Sigmoid colon (tissue), 6 donors: ENCODE measurements at regions not wholly inside any gene's neighbourhood (a gene's known extent, or its start where the extent isn't known, plus 50 kb on each side); places are given as distances from the start of the nearest gene placed in this dataset.
"Not testable (repeated sequence)": the region's sequence is repeated elsewhere in the genome, so short reads cannot be mapped to it uniquely, and the experiment has no call there.

ENCODE experiments used
- DNase-seq: peaks from one replicate; pipeline ENCODE4 v3.0.0-alpha.2; 2019
- H3K27ac ChIP-seq, 4 donors: fragments of 200-600 bp; sonication (generic); one replicate each; pipeline ENCODE4 v1.5.1; 2016 to 2019; ENCODE audit warnings: mild to moderate bottlenecking in 1 of 4
- H3K27me3 ChIP-seq, 3 donors: fragments of 200-600 bp; sonication (generic); one replicate each; pipeline ENCODE4 v1.5.1; 2019; ENCODE audit warnings: mild to moderate bottlenecking in 1 of 3
- H3K36me3 ChIP-seq, 4 donors: fragments of 200-600 bp; sonication (generic); one replicate each; pipeline ENCODE4 v1.5.1; 2016 to 2019
- H3K4me1 ChIP-seq, 4 donors: fragments of 200-600 bp; sonication (generic); one replicate each; pipeline ENCODE4 v1.5.1; 2017 to 2019
- H3K4me3 ChIP-seq, 4 donors: fragments of 200-600 bp; sonication (generic); one replicate each; pipeline ENCODE4 v1.5.1; 2017 to 2019; ENCODE audit warnings: mild to moderate bottlenecking in 2 of 4, moderate library complexity in 1 of 4
- H3K9me3 ChIP-seq, 4 donors: fragments of 200-600 bp in 3 of 4; sonication (generic) in 3 of 4; one replicate each; pipeline versions ENCODE4 v1.5.1 to v1.6.1; 2013 to 2019
- EP300 ChIP-seq, 4 donors: sonication (generic); formaldehyde crosslinking; IDR thresholded peaks; one replicate each; pipeline ENCODE4 v1.6.1; 2017; ENCODE audit warnings: antibody characterized with exemption in 4 of 4
- POLR2A ChIP-seq, 2 donors: fragments of 450-650 bp; IDR thresholded peaks; one replicate each; pipeline ENCODE4 v1.6.1; 2016; ENCODE audit warnings: antibody characterized with exemption in 2 of 2, mild to moderate bottlenecking in 2 of 2, moderate library complexity in 2 of 2
- POLR2AphosphoS5 ChIP-seq, 4 donors: sonication (generic); formaldehyde crosslinking; IDR thresholded peaks; one replicate each; pipeline ENCODE4 v1.6.1; 2017; ENCODE audit warnings: antibody characterized with exemption in 4 of 4
- WGBS, 2 donors: extraction: QIAGEN DNeasy Blood & Tissue Kit; methylation state at CpG; one replicate each; pipeline ENCODE4 v1.1.7; 2013; 5-methylcytosine and 5-hydroxymethylcytosine counted together
- intact Hi-C: fragments of 100-400 bp; cut with DNase I; formaldehyde crosslinking; loops from one replicate; pipeline ENCODE4 v1.15.1; 2023
- TF ChIP-seq, protein P1 (sequence below), 4 experiments: fragments of 450-650 bp in 3 of 4; fragments of 200-600 bp in 1 of 4; IDR thresholded peaks; one replicate each; pipeline ENCODE4 v1.5.1; 2016 to 2019; ENCODE audit warnings: antibody characterized with exemption in 4 of 4, mild to moderate bottlenecking in 3 of 4, moderate library complexity in 2 of 4
- donor health status: healthy with polysubstance abuse.
- donor health status: healthy.

GRCh38 chr7:32738390-32738789 is 153.2 kb downstream of the KBTBD2 start:
- H3K4me1 ChIP-seq, H3K27me3 ChIP-seq, H3K36me3 ChIP-seq, DNase-seq, intact Hi-C loops, H3K9me3 ChIP-seq, H3K4me3 ChIP-seq, H3K27ac ChIP-seq: not testable (repeated sequence)
- 92 to 95% methylated on average over 3 of the region's 3 CpGs for WGBS, 2 donors

DNA sequence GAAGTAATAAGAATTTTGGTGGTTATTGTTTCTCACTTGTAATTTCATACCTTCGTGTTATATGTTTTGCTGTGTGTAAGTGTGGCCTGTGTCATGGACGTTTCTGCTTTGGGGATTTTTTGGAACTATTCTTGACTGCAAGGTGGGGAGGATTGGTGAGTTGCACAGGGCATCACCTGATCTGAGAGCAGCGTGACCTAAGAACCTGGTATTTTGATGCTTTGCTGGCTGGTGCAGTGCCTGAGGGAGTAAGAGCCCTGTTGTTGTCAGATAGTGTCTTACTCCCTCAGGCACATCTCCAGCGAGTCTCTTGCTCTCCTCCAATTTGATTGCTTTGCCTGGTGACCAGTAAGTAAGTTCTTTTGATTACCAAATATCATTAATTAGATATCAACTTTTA is 158.8 kb downstream of the KBTBD2 start:
- H3K4me1 ChIP-seq, H3K36me3 ChIP-seq, H3K27ac ChIP-seq, intact Hi-C loops, H3K9me3 ChIP-seq, H3K4me3 ChIP-seq, H3K27me3 ChIP-seq, DNase-seq: not testable (repeated sequence)
- WGBS, 2 donors = 91% methylated on average over 4 of the region's 4 CpGs

- not testable (repeated sequence) for H3K9me3 ChIP-seq, H3K4me1 ChIP-seq, H3K36me3 ChIP-seq, H3K27me3 ChIP-seq, H3K27ac ChIP-seq, DNase-seq
- WGBS, 2 donors = 20% methylated on average over 5 of the region's 5 CpGs
- peak overlapping the region in 3 of 4 donors; percentile 73 to 85 (median 83) for H3K4me3 ChIP-seq
- intact Hi-C loops = loop anchor here (10.0 kb wide), 1 partner anchor 235 kb away; the partner anchor contains the start of genes AVL9 and LSM5
Observed at GRCh38 chr7:32729335-32729675, 162.3 kb downstream of the KBTBD2 start.

GRCh38 chr7:32728412-32729334 is 162.9 kb downstream of the KBTBD2 start:
- not testable (repeated sequence) for H3K36me3 ChIP-seq, H3K27me3 ChIP-seq, H3K4me1 ChIP-seq, H3K9me3 ChIP-seq
- DNase-seq = peak; percentile 81
- WGBS, 2 donors = 0 to 1% methylated on average over 107 to 108 of the region's 111 CpGs
- Histone ChIP-seq H3K4me3 (peak overlapping the region; percentile 69 to 85 (median 78)), H3K27ac (peak overlapping the region; percentile 88 to 92 (median 92))
- intact Hi-C loops = loop anchor here (10.0 kb wide), 1 partner anchor 234 kb away; the partner anchor contains the start of genes AVL9 and LSM5

DNA sequence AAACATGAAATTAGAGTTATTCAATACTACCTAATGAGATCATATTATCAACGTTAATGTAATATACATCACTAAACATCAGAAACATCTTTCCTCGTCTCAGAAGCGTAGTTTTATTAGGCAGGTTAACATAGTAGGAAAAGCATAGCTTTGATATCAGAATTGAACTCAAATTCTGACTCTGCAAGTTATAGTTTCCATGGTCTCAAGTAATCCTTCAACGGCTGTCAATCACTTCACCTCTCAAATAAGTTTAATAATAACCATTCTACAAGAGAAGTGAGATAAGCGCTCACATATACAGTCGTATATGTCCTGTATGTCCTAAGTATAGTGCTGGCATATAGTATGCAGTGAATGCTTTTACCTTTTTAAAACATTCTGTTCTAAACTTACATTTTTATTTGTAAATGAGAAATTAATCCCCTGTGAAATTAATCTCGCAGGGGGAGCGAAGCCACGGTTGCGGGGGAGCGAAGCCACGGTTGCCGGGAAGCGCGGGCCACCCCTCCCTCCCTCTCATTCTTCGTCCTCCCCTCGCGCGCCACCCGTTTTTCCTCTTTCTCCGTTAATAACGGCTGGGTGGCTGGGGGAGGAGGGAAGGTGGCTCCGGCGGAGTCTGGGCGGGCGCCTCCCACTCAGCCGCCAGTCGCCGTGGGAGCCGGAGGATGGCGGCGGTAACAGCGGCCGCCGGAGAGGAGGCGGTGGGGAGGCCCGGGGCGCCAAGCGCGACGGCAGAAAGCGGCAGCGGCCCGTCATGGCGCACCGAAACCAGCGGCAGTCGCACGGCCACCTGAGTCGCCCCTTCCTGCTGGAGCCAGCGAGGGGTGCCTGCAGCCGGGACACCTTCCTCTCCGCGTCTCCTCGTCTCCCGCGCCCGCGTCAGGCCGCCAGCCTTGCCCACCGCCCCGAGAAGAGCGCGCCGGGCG is 163.8 kb downstream of the KBTBD2 start:
- not testable (repeated sequence) for H3K4me1 ChIP-seq, H3K27me3 ChIP-seq, H3K9me3 ChIP-seq, H3K36me3 ChIP-seq
- intact Hi-C loops = loop anchor here (10.0 kb wide), 1 partner anchor 233 kb away; the partner anchor contains the start of genes AVL9 and LSM5
- TF ChIP-seq POLR2AphosphoS5 (IDR thresholded peaks at IDR 0.05) = peak in 2 of 4 donors; percentile 38 to 53
- 1 to 3% methylated on average over 66 of the region's 66 CpGs for WGBS, 2 donors
- peak; percentile 67 for DNase-seq
- Histone ChIP-seq H3K27ac (peak overlapping the region; percentile 88 to 92 (median 92)), H3K4me3 (peak overlapping the region; percentile 69 to 85 (median 78))

GRCh38 chr7:32722837-32723236 is 168.7 kb downstream of the KBTBD2 start:
- H3K27ac ChIP-seq, H3K4me1 ChIP-seq, H3K9me3 ChIP-seq, H3K27me3 ChIP-seq, H3K4me3 ChIP-seq, DNase-seq, H3K36me3 ChIP-seq: not testable (repeated sequence)
- 87 to 97% methylated on average over 4 of the region's 4 CpGs for WGBS, 2 donors
- intact Hi-C loops = loop anchor here (10.0 kb wide), 1 partner anchor 228 kb away; the partner anchor contains the start of genes AVL9 and LSM5

DNA sequence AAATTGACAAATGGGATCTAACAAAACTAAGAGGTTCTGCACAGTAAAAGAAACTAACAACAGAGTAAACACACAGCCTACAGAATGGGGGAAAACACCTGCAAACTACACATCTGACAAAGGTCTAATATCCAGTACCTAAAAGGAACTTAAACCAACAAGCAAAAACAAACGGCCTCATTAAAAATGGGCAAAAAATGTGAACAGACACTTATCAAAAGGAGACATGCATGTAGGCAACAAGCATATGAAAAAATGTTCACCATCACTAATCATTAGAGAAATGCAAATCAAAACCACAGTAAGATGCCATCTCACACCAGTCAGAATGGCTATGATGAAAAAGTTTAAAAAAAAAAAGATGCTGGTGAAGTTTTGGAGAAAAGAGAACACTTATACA is 197.4 kb downstream of the KBTBD2 start:
- intact Hi-C loops = no loop called here
- Histone ChIP-seq H3K4me3 (no peak overlapping the region), H3K27ac (no peak overlapping the region), H3K27me3 (no peaks in the 10 kb centered on the region), H3K4me1 (no peaks in the 10 kb centered on the region), H3K9me3 (no peaks in the 10 kb centered on the region), H3K36me3 (no peaks in the 10 kb centered on the region)
- TF ChIP-seq, protein P1, sequence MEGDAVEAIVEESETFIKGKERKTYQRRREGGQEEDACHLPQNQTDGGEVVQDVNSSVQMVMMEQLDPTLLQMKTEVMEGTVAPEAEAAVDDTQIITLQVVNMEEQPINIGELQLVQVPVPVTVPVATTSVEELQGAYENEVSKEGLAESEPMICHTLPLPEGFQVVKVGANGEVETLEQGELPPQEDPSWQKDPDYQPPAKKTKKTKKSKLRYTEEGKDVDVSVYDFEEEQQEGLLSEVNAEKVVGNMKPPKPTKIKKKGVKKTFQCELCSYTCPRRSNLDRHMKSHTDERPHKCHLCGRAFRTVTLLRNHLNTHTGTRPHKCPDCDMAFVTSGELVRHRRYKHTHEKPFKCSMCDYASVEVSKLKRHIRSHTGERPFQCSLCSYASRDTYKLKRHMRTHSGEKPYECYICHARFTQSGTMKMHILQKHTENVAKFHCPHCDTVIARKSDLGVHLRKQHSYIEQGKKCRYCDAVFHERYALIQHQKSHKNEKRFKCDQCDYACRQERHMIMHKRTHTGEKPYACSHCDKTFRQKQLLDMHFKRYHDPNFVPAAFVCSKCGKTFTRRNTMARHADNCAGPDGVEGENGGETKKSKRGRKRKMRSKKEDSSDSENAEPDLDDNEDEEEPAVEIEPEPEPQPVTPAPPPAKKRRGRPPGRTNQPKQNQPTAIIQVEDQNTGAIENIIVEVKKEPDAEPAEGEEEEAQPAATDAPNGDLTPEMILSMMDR (IDR thresholded peaks at IDR 0.05) = no peak
- TF ChIP-seq EP300 (IDR thresholded peaks at IDR 0.05) (no peak), POLR2AphosphoS5 (IDR thresholded peaks at IDR 0.05) (no peak), POLR2A (IDR thresholded peaks at IDR 0.05) (no peak)
- no peak for DNase-seq
- 87 to 95% methylated on average over 1 of the region's 1 CpG for WGBS, 2 donors
